ENCODE measurements at regions not wholly inside any gene's neighbourhood (a gene's known extent, or its start where the extent isn't known, plus 50 kb on each side); places are given as distances from the start of the nearest gene placed in this dataset.
"Not testable (repeated sequence)": the region's sequence is repeated elsewhere in the genome, so short reads cannot be mapped to it uniquely, and the experiment has no call there.

DNA sequence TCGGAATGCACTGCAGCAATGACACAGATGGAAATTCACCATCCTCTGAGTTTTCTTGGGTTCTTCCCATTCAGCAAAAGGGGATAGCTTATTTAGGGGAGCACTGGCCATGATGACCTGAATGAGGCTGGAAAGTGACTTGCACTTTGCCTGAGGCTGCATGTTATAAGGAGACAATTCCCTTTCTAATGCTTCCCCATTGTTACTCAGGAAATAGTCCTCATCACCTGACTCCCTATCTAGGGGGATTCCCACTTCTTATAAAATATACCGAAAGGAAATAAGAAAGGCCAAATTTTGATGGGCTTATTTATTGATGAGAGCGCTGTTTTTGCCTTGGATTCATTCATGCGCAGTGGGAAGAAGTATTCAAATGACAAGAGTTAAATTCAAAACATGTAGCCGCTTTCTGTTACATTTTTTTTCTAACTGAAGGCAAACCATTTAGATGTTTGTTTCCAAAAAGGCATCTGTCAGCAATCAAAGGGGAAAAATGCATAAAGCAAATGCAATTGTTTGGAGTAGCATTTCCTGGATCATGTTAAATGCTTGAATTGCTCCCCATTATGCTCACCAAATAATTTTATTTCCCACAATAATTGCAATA is 220.3 kb upstream of the NFIA start:
- DNase-seq (ENCODE audit: low read depth in 3 of 3) = no peak

DNA sequence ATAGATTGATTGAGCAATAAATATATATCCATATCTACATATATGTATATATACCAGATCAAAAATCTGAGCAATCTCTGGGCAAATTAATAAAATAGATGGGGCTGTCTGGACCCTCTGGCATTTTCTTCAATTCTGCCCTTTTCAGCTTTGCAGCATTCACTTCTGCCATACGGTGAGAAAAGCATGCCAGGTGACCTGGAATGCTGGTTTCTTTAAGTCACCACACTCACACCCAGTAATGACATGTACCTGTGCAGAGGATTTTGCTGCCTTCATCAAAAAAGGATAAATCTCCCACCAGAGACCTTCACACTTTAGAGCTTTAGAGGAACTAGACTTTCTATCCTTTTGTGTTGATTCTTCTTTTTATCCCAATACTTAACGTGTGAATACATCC is 223.2 kb upstream of the NFIA start:
- no peak for DNase-seq (ENCODE audit: low read depth in 3 of 3)

DNA sequence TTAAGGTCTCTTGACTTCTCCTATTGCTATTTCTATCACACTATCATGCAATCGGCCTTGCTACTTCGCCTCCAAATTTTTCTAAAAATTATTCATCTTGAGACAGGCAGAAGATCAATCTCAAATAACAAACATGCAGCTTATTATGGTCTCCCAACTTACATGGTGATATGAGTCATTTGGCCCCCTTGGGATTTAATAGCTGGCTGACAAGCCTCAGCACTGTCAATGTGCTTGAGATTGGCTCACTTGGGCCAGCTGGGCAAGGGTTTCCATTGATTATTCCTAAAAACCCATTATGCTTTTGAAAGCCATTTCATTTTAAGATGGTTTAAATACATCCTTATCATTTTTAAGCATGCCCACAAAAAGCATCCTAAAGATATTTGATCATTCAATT is 224.5 kb upstream of the NFIA start:
- DNase-seq (ENCODE audit: low read depth in 3 of 3) = no peak

DNA sequence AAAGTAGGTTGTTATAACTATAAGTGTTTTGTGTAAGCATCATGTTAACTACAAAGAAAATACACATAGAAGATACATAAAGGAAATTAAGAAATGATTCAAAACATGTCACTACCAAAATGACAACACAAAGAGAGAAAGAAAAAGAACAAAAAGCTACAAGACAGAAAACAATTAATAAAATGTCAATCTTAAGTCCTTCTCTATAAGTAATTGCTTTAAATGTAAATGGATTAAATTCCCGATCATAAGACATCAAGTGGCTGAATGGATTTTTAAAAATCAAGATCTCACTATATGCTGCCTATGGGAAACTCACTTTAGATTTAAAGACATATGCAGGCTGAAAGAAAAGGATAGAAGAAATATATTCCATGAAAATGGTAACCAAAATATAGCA is 232.3 kb upstream of the NFIA start:
- no peak for DNase-seq (ENCODE audit: low read depth in 3 of 3)

DNA sequence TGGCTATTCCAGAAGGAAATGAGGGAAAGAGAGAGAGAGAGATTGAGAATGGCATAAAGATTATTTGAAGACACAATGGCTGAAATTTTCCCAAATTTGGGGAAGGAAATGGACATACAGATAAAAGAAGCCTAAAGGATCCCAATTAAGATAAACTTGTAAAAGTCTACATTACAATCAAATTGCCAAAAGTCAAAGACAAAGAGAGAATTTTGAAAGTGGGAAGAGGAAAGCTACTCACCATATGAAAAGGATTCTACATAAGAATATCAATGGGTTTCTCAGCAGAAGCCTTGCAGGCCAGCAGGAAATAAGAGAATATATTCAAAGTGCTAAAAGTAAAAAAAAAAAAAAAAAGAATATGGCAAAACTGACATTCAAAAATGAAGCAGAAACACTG is 233.0 kb upstream of the NFIA start:
- DNase-seq (ENCODE audit: low read depth in 3 of 3) = no peak

DNA sequence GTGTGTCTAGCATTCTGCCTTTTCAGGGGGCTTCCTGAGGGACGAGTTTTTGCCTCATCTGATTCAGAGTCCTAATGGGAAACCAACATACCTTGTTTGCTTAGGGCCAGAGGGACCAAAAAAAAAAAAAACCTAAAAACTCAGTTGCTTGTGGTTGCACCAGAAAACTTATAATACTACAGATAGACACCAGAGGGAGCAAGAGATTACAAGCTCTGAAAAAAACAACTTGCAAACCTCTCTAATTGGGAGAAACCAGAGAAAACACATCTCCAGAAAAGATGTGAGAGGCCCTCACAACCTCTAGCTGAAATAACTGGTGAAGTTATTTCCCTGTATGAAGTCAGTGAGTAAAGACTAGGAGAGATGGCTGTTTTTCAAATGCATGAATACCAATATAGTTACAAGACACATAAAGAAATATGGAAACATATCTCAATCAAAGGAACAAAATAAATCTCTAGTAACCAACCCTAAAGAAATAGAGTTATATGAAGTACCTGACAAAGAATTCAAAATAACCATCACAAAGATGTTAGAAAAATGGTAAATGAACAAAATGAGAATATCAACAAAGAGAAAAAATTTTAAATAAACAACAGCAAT is 233.7 kb upstream of the NFIA start:
- no peak for DNase-seq (ENCODE audit: low read depth in 3 of 3)

DNA sequence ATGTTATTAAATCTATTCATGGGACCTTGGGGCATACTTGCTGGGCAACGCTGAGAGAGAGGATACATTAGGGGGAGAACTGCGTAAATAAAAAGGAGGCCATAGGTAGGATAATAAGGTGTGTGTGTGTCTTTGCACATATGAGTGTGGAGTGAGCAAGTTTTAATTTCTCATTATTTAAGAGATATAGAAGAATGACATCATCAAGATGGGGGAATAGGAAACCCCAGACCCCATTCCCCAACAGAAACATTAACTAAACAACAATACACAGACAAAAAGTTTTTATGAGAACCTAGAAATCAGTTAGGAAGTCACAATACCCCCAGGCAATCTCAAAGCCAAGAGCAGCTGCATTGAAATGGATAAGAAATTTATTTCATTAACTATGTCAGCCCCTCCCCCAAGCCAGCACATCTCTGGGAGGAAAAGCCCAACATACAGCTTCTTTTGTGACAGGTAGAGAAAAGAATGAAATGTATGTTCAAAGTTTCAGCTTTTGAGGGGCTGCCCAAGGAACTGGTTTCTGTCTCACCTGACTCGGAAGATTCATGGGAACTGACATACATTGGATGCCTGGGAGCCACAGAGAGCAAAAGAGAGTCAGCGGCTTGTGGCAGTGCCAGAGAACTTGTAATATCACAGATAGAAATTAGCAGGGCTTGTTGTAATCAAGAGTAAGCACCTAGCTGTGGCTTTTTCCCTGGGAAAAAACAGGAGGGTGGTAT is 234.3 kb upstream of the NFIA start:
- DNase-seq (ENCODE audit: low read depth in 3 of 3) = no peak

DNA sequence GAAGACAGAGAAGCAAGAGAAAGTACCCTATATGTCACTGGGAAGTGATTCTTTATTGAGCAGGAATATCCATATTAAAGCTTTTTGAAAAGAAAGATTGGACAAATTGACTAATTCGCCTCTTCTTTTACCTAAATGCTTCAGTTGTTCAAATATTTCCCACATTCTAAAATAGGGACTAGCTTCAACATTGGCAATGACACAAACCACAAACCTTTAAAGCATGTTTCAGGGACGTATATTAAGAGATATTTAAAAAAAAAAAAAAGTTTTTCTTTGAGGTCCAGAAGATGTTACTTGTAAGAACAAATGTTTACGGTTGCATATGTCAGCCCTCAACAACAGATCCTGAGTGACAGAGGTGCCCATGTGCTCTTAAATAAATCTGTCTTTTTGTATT is 235.0 kb upstream of the NFIA start:
- no peak for DNase-seq (ENCODE audit: low read depth in 3 of 3)

DNA sequence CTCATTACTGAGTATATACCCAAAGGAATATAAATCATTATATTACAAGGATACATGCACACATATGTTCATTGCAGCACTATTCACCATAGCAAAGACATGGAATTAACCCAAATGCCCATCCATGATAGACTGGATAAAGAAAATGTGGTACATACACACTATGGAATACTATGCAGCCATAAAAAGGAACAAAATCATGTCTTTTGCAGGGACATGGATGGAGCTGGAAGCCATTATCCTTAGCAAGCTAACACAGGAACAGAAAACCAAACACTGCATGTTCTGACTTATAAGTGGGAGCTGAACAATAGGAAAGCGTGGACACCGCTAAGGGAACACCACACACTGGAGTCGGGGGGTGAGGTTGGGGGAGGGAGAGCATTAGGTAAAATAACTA is 236.7 kb upstream of the NFIA start:
- DNase-seq (ENCODE audit: low read depth in 3 of 3) = not testable (repeated sequence)

DNA sequence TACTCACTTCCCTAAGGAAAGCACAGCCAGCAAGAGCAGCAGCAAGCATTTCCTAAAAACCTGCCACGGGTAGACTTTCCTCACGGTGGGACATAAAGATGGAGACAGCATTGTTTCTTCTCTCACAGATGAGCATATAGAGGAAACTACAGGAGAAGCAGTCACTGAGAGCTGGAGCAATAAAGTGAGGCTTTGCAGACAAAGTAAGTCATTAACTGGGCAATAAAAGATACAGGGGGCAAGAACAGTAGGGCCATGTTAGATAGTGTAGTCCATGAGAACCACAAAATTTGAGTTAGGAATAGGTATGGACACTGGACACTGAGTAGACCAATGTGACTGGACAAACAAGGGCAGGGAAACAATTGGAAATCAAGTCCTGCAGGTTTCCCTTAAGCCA is 240.1 kb upstream of the NFIA start:
- DNase-seq (ENCODE audit: low read depth in 3 of 3) = no peak

DNA sequence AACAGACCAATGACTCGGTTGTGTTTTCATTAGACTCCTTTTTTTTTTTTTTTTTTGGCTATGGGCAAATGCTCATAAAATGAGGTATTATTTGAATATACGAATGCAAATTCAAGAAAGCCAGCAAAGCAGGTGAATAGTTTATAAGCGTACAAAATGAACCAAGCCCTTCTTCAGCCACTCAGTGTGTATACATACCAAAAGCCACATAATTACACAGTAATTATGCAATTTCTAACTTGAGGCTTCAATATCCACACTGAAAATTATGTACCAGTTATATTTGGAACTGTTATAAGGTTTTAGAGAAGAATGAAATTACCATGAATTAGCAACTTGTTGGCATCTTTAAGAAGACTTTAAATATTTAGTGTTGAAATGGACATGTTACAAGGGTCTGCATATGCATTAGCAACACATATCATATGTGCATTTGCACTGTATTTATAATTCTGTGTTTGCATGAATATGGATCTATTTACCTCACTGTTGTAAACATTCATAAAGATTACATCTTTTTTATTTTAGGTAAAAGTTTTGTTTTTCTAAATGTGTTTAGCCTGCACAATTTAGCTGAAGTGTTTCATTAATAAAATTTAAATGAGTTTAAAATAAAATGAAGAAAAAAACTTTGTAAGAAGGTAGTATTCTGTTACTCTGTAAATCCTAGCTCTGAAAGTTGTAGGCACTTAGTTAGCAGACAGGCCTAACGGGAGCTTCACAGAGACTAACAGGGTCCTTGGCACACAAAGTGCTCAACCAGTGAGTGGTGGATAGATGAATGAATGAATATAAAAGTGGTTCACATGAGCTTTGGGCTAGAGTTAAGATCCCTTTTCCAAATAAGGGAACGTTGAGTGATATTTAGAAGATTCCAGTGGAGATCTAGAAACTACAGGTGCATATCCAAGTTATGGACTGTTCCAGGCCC is 241.0 kb upstream of the NFIA start:
- DNase-seq (ENCODE audit: low read depth in 3 of 3) = no peak

DNA sequence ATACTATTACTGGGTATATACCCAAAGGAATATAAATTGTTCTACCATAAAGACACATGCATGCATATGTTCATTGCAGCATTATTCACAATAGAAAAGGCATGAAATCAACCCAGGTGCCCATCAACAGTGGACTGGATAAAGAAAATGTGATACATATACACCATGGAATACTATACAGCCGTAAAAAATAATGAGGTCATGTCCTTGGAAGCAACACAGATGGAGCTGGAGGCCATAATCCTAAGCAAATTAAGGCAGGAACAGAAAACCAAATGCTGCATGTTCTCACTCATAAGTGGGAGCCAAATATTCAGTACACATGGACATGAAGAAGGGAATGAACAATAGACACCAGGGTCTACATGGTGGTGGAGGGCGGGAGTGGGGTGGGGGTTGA is 241.9 kb upstream of the NFIA start:
- DNase-seq (ENCODE audit: low read depth in 3 of 3) = not testable (repeated sequence)

DNA sequence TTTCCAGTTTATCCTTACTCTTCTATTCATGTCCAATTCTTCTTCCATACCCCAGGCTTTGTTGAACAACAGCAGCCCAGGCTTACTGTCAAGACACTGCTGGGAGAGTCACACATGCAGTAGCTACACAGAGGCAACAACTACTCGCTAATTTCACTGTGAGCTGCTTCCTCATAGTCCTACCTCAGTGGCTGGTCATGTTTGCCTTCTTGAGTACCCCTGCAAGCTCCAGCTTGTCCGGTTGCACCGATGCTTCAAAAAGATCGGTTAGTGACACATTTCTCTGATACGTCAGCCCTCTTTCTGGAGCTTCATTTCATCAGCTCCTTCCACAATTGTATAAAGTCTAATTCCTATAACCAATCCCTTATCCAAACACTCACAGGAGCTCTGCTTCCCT is 246.7 kb upstream of the NFIA start:
- no peak for DNase-seq (ENCODE audit: low read depth in 3 of 3)

DNA sequence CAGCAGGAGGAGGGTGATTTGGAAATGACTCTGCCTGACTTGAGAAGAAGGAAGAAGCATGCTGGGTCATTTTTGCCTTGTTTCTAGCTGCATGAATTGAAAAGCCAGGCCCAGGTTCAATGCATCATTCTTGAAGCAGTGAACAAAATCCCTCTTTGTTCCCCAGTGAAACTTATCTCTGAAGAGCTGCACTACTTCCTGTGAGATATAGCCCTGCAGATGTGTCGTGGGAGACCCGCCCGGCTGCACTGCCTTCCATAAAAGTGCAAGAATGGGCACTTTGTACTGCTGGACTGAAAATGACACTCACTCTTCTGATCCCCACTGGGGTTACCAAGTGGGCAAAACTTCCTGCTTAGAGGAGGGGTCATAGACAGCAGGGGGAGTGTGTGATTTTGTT is 249.2 kb upstream of the NFIA start:
- no peak for DNase-seq (ENCODE audit: low read depth in 3 of 3)

DNA sequence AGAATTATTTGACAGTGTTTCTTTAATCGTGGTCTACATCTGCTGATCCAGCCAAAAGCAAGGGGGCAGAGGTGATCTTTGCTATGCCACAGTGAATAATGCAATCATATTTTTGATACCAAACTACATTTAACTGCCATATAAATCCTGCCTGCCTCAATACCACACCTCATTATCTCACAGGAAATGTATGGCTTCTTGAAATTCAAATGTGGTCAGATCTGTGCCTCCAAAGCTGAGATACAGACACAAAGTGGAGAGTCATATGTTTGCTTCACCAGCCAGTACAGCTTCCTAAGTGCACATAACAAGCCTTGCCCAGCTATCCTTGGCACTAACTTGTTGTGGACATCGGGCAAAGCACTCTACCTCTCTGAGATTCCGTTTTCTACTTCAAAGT is 250.0 kb upstream of the NFIA start:
- DNase-seq (ENCODE audit: low read depth in 3 of 3) = no peak

DNA sequence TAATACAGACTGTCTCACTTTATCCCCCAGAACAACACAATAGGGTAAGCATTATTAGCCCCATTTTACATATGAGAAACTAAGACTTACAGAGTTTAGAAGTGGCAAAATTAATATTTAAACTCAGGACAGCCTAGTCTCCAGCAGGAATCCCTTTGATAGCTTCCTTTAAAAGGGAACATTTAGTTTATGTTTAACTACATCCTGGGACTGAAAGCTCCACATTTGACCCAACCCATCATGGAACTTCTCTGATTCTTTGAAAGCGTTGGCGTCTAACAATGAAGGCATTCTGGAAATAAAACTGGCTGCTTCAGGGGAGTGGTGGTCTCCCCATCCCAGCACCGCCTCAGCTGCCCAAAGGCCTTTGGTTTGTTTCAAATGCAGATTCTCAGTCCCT is 250.6 kb upstream of the NFIA start:
- DNase-seq (ENCODE audit: low read depth in 3 of 3) = no peak

DNA sequence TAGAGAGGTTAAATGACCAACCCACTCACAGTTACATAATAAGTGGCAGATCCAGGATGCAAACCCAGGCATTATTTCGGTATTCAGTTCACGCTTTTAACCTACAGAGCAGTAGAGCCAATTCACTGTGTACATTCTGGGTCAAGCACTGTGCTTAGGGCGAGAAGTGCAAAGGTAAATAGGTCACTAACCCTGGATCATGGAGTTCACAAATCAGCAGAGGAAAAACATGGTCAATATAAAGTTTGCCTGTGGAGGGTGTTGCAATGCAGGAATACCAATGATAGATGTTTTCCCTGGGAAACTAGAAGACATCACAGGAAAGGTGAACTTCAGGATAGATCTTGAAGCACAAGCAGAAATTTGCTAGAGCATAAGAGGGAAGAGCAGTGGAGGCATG is 253.4 kb upstream of the NFIA start:
- DNase-seq (ENCODE audit: low read depth in 3 of 3) = no peak

DNA sequence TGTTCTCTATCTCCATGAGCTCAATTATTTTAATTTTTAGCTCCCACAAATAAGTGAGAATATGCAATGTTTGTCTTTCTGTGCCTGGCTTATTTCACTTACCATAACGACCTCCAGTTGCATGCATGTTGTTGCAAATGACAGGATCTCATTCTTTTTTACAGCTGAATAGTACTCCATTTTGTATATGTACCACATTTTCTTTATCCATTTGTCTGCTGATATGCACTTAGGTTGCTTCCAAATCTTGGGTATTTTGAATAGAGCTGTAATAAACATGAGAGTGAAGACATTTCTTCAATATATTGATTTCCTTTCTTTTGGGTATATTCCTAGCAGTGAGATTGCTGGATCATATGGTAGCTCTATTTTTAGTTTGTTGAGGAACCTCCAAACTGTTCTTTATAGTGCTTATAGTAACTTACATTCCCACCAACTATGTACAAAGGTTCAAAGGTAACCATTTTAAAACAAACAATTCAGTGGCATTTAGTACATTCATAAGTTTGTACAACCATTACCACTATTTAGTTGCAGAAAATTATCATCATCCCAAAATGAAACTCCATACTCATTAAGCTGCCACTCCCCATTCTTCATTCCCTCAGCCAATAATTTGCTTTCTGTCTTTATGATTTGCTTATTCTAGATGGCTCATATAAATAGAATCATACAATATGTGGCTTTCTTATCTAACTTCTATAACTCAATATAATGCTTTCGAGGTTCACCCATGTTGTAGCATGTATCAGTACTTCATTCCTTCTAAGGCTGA is 255.9 kb upstream of the NFIA start:
- DNase-seq (ENCODE audit: low read depth in 3 of 3) = no peak

DNA sequence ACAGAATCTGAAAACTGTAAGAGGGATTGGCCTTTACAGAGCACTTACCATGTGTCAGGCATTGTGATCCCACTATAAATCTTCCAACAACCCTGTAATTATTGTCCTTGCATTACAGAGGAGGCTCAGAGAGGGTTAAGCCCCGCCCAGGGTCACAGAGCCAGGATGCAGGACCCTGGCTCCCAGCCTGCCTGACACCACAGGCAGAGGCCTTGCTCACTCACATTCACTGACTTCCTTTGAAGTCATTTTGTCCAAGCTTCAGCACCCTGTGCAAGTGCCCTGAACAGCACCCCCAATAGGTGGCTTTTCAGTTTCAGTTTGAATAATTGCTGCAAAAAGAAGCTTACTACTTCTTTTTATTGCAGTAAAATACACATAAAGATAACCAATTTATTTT is 256.8 kb upstream of the NFIA start:
- DNase-seq (ENCODE audit: low read depth in 3 of 3) = no peak

DNA sequence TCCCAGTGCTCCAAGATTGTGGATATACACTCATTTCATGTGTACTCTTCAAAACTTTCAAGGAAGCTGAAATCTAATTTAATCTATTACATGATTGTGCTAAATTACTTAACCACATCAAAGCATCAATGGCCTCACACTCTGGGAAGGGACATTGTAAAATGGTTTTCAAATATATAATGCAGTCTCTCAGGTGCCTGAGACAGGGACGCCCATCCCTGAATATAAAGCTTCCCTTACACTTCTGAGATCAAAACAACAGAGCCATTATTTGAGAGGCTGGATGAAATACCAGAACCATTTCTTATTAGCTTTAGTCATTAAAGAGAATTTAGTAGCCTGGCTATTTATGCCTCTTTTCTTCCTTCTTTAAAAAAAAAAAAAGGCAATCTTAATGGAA is 259.2 kb upstream of the NFIA start:
- DNase-seq (ENCODE audit: low read depth in 3 of 3) = no peak

DNA sequence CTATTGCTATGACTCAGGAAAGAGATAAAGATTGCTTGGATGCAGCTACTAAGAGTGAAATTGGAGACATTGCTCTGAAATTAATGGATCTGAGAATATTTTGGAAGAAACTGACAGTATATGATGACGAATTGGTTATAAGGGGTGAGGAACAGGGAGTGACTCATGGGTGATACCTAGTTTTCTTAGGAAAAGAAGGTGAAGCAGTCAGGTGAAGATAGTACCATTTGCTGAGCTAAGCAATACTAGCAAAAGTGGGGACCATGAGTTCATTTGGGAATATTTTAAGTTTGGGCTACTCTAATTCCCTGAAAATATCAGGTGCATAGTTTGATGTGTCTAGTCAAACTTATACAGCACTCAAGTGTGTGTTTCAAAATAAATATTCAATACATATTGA is 260.1 kb upstream of the NFIA start:
- DNase-seq (ENCODE audit: low read depth in 3 of 3) = no peak

DNA sequence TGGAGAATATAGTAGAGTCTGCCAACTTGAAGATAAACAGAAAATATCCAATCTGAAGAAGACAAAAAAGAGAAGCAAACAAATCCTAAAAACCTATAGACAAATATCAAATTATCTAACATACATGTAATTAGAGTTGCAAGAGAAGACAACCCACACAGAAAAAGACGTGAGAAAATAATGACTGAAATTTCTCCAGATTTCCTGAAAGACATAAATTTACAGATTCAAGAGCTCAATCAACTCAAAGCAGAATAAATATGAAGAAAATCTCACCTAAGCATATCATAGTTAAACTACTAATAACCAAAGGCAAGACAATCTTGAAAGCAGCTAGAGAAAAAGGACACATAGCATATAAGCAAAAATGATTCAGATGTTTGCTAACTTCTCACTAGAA is 261.2 kb upstream of the NFIA start:
- no peak for DNase-seq (ENCODE audit: low read depth in 3 of 3)

Measured in stimulated activated CD4-positive, alpha-beta T cell treated with anti-CD3 and anti-CD28 coated beads, TNF-alpha, amount 100 ng/mL, for 4 hours (primary cell).